Neural progenitor cell (in vitro differentiated cells): ENCODE measurements at regions not wholly inside any gene's neighbourhood (a gene's known extent, or its start where the extent isn't known, plus 50 kb on each side); places are given as distances from the start of the nearest gene placed in this dataset.

ENCODE experiments used
- CTCF ChIP-seq: fragments of 200-600 bp; sonication (generic); IDR thresholded peaks from 2 replicates; pipeline ENCODE4 v1.5.1; 2017; ENCODE audit warnings: antibody characterized with exemption, mild to moderate bottlenecking
- EZH2 ChIP-seq: fragments of 200-600 bp; sonication (generic); IDR thresholded peaks from 2 replicates; pipeline ENCODE4 v1.6.1; 2017; ENCODE audit warnings: antibody characterized with exemption, mild to moderate bottlenecking, moderate library complexity
- EZH2phosphoT487 ChIP-seq: fragments of 200-600 bp; sonication (generic); IDR thresholded peaks from 2 replicates; pipeline ENCODE4 v1.6.1; 2017; ENCODE audit warnings: antibody characterized with exemption

GRCh38 chr5:174831031-174831660, 106.8 kb downstream of the MSX2 start:
- TF ChIP-seq CTCF (no peak), EZH2 (no peak), EZH2phosphoT487 (no peak)
